ENCODE measurements at regions not wholly inside any gene's neighbourhood (a gene's known extent, or its start where the extent isn't known, plus 50 kb on each side); places are given as distances from the start of the nearest gene placed in this dataset.
"Not testable (repeated sequence)": the region's sequence is repeated elsewhere in the genome, so short reads cannot be mapped to it uniquely, and the experiment has no call there.

GRCh38 chr22:48501231-48501750 lies 1326.4 kb downstream of the BRD1 start:
- no peaks in the 10 kb centered on the region for H3K4me1 ChIP-seq (ENCODE audit: control insufficient read depth in 1 of 2, low read depth in 2 of 2)
- H3K27ac ChIP-seq: no peak overlapping the region
- no peaks in the 10 kb centered on the region for H3K27me3 ChIP-seq (replicated peaks; ENCODE audit: insufficient read depth)
- ATAC-seq (ENCODE audit: insufficient number of reproducible peaks, low FRiP score, low read depth) (no peak), DNase-seq (ENCODE audit: low spot score) (no peak)
- TF ChIP-seq CTCF (IDR thresholded peaks at IDR 0.05): no peak
- no peaks in the 10 kb centered on the region for H3K36me3 ChIP-seq
- H3K4me3 ChIP-seq: no peak overlapping the region
- no peaks in the 10 kb centered on the region for H3K9me3 ChIP-seq

DNA sequence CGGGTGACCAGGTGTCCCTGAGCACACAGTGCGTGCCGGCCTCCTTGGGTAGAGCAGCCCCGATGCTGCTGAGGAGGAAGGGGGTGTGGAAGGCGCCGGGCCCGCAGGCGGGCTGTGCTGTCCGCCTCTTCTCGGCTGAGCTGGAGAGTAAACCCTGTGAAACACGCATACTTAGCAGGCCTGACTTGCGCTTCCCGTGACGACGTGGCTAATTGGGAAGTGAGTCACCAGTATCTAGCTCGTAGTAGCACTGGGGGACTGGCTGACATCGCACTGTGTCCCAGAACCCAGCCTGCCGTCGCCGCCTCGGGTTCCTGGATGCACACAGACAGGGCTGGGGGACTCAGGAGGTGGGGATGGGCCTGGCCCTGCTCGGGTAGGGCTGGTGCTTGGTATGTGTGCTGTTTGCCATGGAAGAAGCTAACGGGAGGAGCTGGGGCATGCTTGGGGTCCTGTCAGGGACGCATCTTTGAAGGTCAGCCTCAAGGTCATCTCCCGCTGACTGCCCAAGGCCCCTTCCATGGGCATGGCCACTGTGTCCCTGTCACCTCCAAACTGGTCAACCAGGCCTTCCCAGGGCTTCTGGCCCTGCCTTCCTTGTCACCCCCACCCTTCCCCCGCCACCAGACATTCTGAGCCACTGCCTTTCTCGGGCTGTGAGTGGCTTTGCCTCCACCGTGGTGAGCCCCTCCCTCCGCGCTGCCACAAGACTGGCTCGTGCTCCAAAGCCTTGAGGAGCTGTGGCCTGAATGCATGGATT lies 1327.0 kb downstream of the BRD1 start:
- Histone ChIP-seq H3K4me3 (no peak overlapping the region), H3K9me3 (no peaks in the 10 kb centered on the region), H3K27ac (no peak overlapping the region), H3K36me3 (no peaks in the 10 kb centered on the region), H3K27me3 (replicated peaks; ENCODE audit: insufficient read depth) (no peaks in the 10 kb centered on the region), H3K4me1 (ENCODE audit: control insufficient read depth in 1 of 2, low read depth in 2 of 2) (no peaks in the 10 kb centered on the region)
- TF ChIP-seq CTCF (IDR thresholded peaks at IDR 0.05): no peak
- no peak for DNase-seq (ENCODE audit: low spot score)
- ATAC-seq (ENCODE audit: insufficient number of reproducible peaks, low FRiP score, low read depth): no peak

DNA sequence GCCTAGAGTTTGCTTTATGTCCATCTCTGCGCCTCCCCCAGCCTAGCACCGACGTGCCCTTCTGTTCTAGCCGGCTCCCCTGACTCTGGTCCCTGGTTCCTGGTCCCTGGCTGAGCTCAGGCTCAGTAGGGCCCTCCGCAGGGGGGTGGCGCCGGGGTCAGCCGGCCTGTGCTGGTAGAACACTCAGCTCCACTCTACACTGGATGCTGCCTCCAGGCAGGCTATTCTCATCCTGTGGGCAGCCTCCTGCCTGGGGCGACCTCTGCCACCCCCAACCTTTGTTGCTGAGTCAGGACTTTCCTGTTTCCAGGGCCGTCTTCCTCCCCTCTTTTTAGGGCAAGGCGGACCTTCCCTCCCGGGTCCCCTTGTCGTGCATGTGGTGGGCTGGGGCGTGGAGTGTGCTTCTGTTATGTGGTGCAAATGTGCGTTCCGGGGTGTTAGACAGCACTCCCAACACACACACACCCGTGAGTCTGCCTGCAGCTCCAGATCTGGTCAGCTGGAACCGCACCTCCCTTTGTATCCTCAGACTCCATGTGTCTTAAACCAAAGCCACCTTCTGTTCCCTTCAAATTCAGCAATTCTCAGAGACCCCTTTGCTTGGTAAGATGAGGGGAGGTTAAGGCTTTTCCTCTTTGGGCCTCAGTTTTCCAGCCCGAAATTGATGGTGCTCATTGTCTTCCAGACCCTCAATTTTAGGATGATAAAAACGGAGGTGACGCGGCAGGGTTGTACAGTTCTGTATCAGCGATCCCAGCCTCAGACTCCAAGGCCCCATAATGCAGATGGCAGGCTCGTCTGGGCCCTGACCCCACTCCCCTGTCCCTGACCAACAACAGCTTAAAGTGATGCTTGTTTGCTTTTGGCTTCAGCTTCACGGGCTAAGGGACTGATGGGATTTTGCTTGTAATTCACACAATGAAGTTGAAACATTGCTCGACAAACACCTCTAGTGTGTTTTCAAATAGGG lies 1327.9 kb downstream of the BRD1 start:
- no peak overlapping the region for H3K4me3 ChIP-seq
- DNase-seq (ENCODE audit: low spot score): no peak
- ATAC-seq (ENCODE audit: insufficient number of reproducible peaks, low FRiP score, low read depth): no peak
- TF ChIP-seq CTCF (IDR thresholded peaks at IDR 0.05): no peak
- no peaks in the 10 kb centered on the region for H3K9me3 ChIP-seq
- no peaks in the 10 kb centered on the region for H3K4me1 ChIP-seq (ENCODE audit: control insufficient read depth in 1 of 2, low read depth in 2 of 2)
- H3K36me3 ChIP-seq: no peaks in the 10 kb centered on the region
- H3K27ac ChIP-seq: no peak overlapping the region
- H3K27me3 ChIP-seq (replicated peaks; ENCODE audit: insufficient read depth): no peaks in the 10 kb centered on the region

DNA sequence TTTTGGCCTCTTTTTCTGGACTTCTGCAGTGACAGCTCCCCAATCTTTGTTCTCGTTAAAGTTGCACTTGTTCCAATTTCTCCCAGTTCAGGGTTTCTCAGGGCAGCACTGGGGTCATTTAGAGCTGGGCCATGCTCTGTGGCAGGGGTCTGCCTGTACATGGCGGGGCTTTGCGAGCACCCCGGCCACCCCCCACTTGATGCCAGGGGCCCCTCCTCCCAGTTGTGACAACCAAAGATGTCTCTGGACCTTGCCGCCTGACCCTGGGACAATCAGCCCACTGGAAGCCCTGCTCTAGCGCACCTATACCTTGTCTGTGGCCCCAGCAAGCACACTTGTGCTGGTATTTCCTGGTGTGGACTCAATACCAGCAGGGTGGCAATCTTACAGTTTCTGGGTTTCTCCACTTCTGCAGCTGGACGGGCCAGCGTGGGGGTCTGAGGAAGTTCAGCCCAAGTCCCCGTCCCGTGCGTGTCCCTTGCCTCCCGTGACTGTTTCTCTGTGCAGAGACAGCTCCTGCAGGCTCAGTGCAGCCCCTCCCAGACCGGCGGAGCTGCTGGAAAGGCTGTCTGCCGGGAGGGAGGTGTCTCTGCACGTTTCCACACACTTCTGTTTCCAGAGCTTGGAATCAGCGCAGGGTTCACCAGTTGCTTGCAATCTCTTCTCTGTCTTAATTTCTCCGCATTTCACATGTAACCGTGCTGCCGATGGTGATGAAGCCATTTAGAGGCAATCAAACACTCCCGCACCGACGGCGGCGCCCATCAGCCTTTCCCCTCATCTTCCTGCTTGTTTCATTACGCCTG lies 1328.9 kb downstream of the BRD1 start:
- Histone ChIP-seq H3K36me3 (no peaks in the 10 kb centered on the region), H3K27me3 (replicated peaks; ENCODE audit: insufficient read depth) (no peaks in the 10 kb centered on the region), H3K27ac (no peak overlapping the region), H3K4me3 (no peak overlapping the region), H3K9me3 (no peaks in the 10 kb centered on the region), H3K4me1 (ENCODE audit: control insufficient read depth in 1 of 2, low read depth in 2 of 2) (no peaks in the 10 kb centered on the region)
- no peak for DNase-seq (ENCODE audit: low spot score)
- ATAC-seq (ENCODE audit: insufficient number of reproducible peaks, low FRiP score, low read depth): no peak
- TF ChIP-seq CTCF (IDR thresholded peaks at IDR 0.05): no peak

GRCh38 chr22:48497743-48498520 lies 1329.7 kb downstream of the BRD1 start:
- not testable (repeated sequence) for H3K4me3 ChIP-seq; ATAC-seq (ENCODE audit: insufficient number of reproducible peaks, low FRiP score, low read depth); H3K36me3 ChIP-seq; H3K4me1 ChIP-seq (ENCODE audit: control insufficient read depth in 1 of 2, low read depth in 2 of 2); DNase-seq (ENCODE audit: low spot score); H3K27me3 ChIP-seq (replicated peaks; ENCODE audit: insufficient read depth); H3K9me3 ChIP-seq; H3K27ac ChIP-seq
